IMR-90 (cell line): ENCODE measurements at regions not wholly inside any gene's neighbourhood (a gene's known extent, or its start where the extent isn't known, plus 50 kb on each side); places are given as distances from the start of the nearest gene placed in this dataset.

Experiments
- ATAC-seq: fragments of 200-7000 bp; cut with Tn5 transposase; 2 replicates; pipeline ENCODE4 v1.9.1; 2020; ENCODE audit warnings: low read depth, mild to moderate bottlenecking, moderate library complexity
- BruUV-seq: library from RNA; stranded (reverse); fragments of 400-500 nt; replicated peaks from 2 replicates; lab custom pipeline; 2021; lab: Mats Ljungman, UMichigan
- CTCF ChIA-PET: fragments of 300-600 bp; formaldehyde crosslinking; extraction: SDS; loops from one replicate; lab custom pipeline; 2021; ENCODE audit warnings: antibody characterized with exemption; lab: Yijun Ruan, JAX
- POLR2A ChIA-PET: fragments of 300-600 bp; sonication (Branson Sonifier 250); formaldehyde crosslinking; loops from one replicate; lab custom pipeline; 2022; ENCODE audit warnings: antibody characterized with exemption; ENCODE audit not compliant: unreplicated experiment; lab: Charles Lee
- DNase-seq: peaks from one replicate; pipeline ENCODE4 v3.0.0; 2013
- H2AFZ ChIP-seq: replicated peaks from 2 replicates; pipeline ENCODE3; 2013; ENCODE audit warnings: low read length, mild to moderate bottlenecking; ENCODE audit not compliant: poor library complexity
- H2AK5ac ChIP-seq: 2 replicates; pipeline ENCODE4 v1.6.1; 2013; ENCODE audit warnings: low read depth, low read length, inconsistent platforms
- H2AK9ac ChIP-seq: replicated peaks from 2 replicates; pipeline ENCODE3; 2013; ENCODE audit warnings: mild to moderate bottlenecking, low read depth, low read length, moderate library complexity; ENCODE audit not compliant: poor library complexity
- H2BK120ac ChIP-seq: 2 replicates; pipeline ENCODE4 v1.6.1; 2013; ENCODE audit warnings: low read depth, low read length, inconsistent platforms
- H2BK15ac ChIP-seq: 3 replicates; pipeline ENCODE4 v1.6.1; 2013; ENCODE audit warnings: low read depth, low read length, inconsistent platforms
- H2BK20ac ChIP-seq: 2 replicates; pipeline ENCODE4 v1.6.1; 2013; ENCODE audit warnings: low read depth, mild to moderate bottlenecking, inconsistent platforms, low read length, moderate library complexity
- H2BK5ac ChIP-seq: 2 replicates; pipeline ENCODE4 v1.6.1; 2013; ENCODE audit warnings: mild to moderate bottlenecking, low read depth, low read length, inconsistent platforms; ENCODE audit not compliant: poor library complexity, severe bottlenecking
- H3K14ac ChIP-seq: replicated peaks from 2 replicates; pipeline ENCODE4 v1.6.1; 2013; ENCODE audit warnings: low read depth, low read length, inconsistent platforms
- H3K18ac ChIP-seq: 2 replicates; pipeline ENCODE4 v1.6.1; 2013; ENCODE audit warnings: low read depth, low read length, control low read depth
- H3K23ac ChIP-seq: 2 replicates; pipeline ENCODE4 v1.6.1; 2013; ENCODE audit warnings: low read depth, low read length, inconsistent platforms
- H3K27ac ChIP-seq: 2 replicates; pipeline ENCODE4 v1.5.1; 2013; ENCODE audit warnings: mild to moderate bottlenecking, control low read depth, low read length; ENCODE audit not compliant: insufficient read depth
- H3K27me3 ChIP-seq: 2 replicates; pipeline ENCODE4 v1.6.1; 2013; ENCODE audit warnings: low read length; ENCODE audit not compliant: control insufficient read depth, insufficient read depth
- H3K36me3 ChIP-seq: 2 replicates; pipeline ENCODE4 v1.6.1; 2013; ENCODE audit warnings: low read length, mixed read lengths; ENCODE audit not compliant: control insufficient read depth, insufficient read depth
- H3K4ac ChIP-seq: 2 replicates; pipeline ENCODE4 v1.6.1; 2013; ENCODE audit warnings: low read depth, low read length, inconsistent platforms
- H3K4me1 ChIP-seq: 2 replicates; pipeline ENCODE4 v1.6.1; 2013; ENCODE audit warnings: low read length, mixed read lengths; ENCODE audit not compliant: control insufficient read depth, insufficient read depth
- H3K4me2 ChIP-seq: 2 replicates; pipeline ENCODE4 v1.6.1; 2013; ENCODE audit warnings: low read depth, mild to moderate bottlenecking, control low read depth, low read length, moderate library complexity
- H3K4me3 ChIP-seq: 2 replicates; pipeline ENCODE4 v1.5.1; 2013; ENCODE audit warnings: low read depth, mild to moderate bottlenecking, control low read depth, low read length, moderate library complexity; ENCODE audit not compliant: insufficient read depth
- H3K56ac ChIP-seq: 2 replicates; pipeline ENCODE4 v1.6.1; 2013; ENCODE audit warnings: low read length, inconsistent platforms; ENCODE audit not compliant: insufficient read depth; ENCODE audit errors: extremely low read depth
- H3K79me1 ChIP-seq, 2 experiments: 2 replicates each; pipeline ENCODE4 v1.6.1; 2013; ENCODE audit warnings: low read length in 2 of 2, inconsistent platforms in 1 of 2, low read depth in 1 of 2
- H3K9ac ChIP-seq: 2 replicates; pipeline ENCODE4 v1.6.1; 2013; ENCODE audit warnings: low read depth, low read length, control low read depth
- H3K9me1 ChIP-seq: 2 replicates; pipeline ENCODE4 v1.6.1; 2013; ENCODE audit warnings: low read length, inconsistent platforms; ENCODE audit not compliant: insufficient read depth
- H3K9me3 ChIP-seq: 2 replicates; pipeline ENCODE4 v1.6.1; 2013; ENCODE audit warnings: low read length; ENCODE audit not compliant: control insufficient read depth, insufficient read depth
- H4K20me1 ChIP-seq: 2 replicates; pipeline ENCODE4 v1.6.1; 2013; ENCODE audit warnings: low read length, inconsistent platforms; ENCODE audit not compliant: insufficient read depth
- H4K5ac ChIP-seq: 2 replicates; pipeline ENCODE4 v1.6.1; 2013; ENCODE audit warnings: mild to moderate bottlenecking, low read depth, low read length, control low read depth
- H4K8ac ChIP-seq, 2 experiments: 2 replicates each; pipeline ENCODE4 v1.6.1; 2013; ENCODE audit warnings: low read depth in 2 of 2, low read length in 2 of 2, control low read depth in 1 of 2, inconsistent platforms in 1 of 2
- H4K91ac ChIP-seq: 2 replicates; pipeline ENCODE4 v1.6.1; 2013; ENCODE audit warnings: low read depth, low read length, inconsistent platforms; ENCODE audit not compliant: insufficient read depth
- CHD1 ChIP-seq: IDR thresholded peaks from 2 replicates; pipeline ENCODE4 v1.6.1; 2012; ENCODE audit warnings: low read depth, low read length, improper control_type of control experiment
- CTCF ChIP-seq: conservative IDR thresholded peaks from 2 replicates; pipeline ENCODE4 v1.5.1; 2012; ENCODE audit warnings: mild to moderate bottlenecking, low read depth, low read length, improper control_type of control experiment
- ELK1 ChIP-seq: fragments of 150-350 bp; IDR thresholded peaks from 2 replicates; pipeline ENCODE4 v1.6.1; 2016; ENCODE audit warnings: low read depth, mild to moderate bottlenecking, low read length, moderate library complexity, borderline replicate concordance
- FOS ChIP-seq: fragments of 150-350 bp; IDR thresholded peaks from 2 replicates; pipeline ENCODE4 v1.6.1; 2016; ENCODE audit warnings: low read depth, low read length
- SMC3 ChIP-seq: fragments of 150-350 bp; IDR thresholded peaks from 2 replicates; pipeline ENCODE4 v1.6.1; 2016; ENCODE audit warnings: low read depth, mild to moderate bottlenecking, antibody characterized with exemption, low read length, moderate library complexity
- dilution Hi-C: fragments of 300-500 bp; cut with HindIII; formaldehyde crosslinking; loops from one replicate; pipeline ENCODE4 v1.14.3; 2018; ENCODE audit warnings: low sequenced_read_pairs; ENCODE audit not compliant: unreplicated experiment
- in situ Hi-C: fragments of 300-500 bp; cut with MboI; formaldehyde crosslinking; loops from 3 replicates; pipeline ENCODE4 v1.14.3; 2019; ENCODE audit warnings: low sequenced_read_pairs, inconsistent platforms, mixed read lengths
- intact Hi-C: fragments of 100-400 bp; cut with micrococcal nuclease; formaldehyde crosslinking; loops from 2 replicates; pipeline ENCODE4 v1.10.0; 2022

- POLR2A ChIA-PET: no interaction called here
- no peak overlapping the region for H3K4ac ChIP-seq
These were observed 101.5 kb downstream of the BMP4 start for GRCh38 chr14:53855127-53855526.

More at GRCh38 chr14:53855127-53855526, 101.5 kb downstream of the BMP4 start:
- H3K27ac ChIP-seq: no peak overlapping the region
- no peak for ATAC-seq
- H4K5ac ChIP-seq: no peak overlapping the region
- dilution Hi-C loops: no loop called here
- no peak overlapping the region for H3K4me2 ChIP-seq
- no peak overlapping the region for H2BK5ac ChIP-seq
- H3K36me3 ChIP-seq: no peaks in the 10 kb centered on the region
- intact Hi-C loops: no loop called here
- H2BK20ac ChIP-seq: no peak overlapping the region
- H4K8ac ChIP-seq: no peak overlapping the region
- H2AFZ ChIP-seq: no peak overlapping the region
- no TSS peak for BruUV-seq
- no peak overlapping the region for H3K14ac ChIP-seq
- no peak overlapping the region for H2BK120ac ChIP-seq
- H3K79me1 ChIP-seq: no peaks in the 10 kb centered on the region
- H3K56ac ChIP-seq: no peak overlapping the region
- peaks cover 4% of the 10 kb centered on the region; the same call in 1 of the 2 replicates for H3K27me3 ChIP-seq
- H3K18ac ChIP-seq: no peak overlapping the region
- no peak overlapping the region for H2BK15ac ChIP-seq
- H3K23ac ChIP-seq: no peak overlapping the region
- CTCF ChIA-PET: no interaction called here
- no peaks in the 10 kb centered on the region for H4K20me1 ChIP-seq
- no peak overlapping the region for H2AK5ac ChIP-seq
- in situ Hi-C loops: no loop called here
- no peaks in the 10 kb centered on the region for H3K9me1 ChIP-seq
- no peaks in the 10 kb centered on the region for H3K9me3 ChIP-seq
- H3K9ac ChIP-seq: no peak overlapping the region
- no peak overlapping the region for H3K4me3 ChIP-seq
- H4K91ac ChIP-seq: no peak overlapping the region
- no peak overlapping the region for H2AK9ac ChIP-seq
- peaks cover 5% of the 10 kb centered on the region for H3K4me1 ChIP-seq
- DNase-seq: no peak
- no peak for TF ChIP-seq SMC3
- no peak for TF ChIP-seq CTCF
- TF ChIP-seq CHD1: no peak
- TF ChIP-seq FOS: no peak
- TF ChIP-seq ELK1: no peak
